H9 (cell line): ENCODE measurements at regions not wholly inside any gene's neighbourhood (a gene's known extent, or its start where the extent isn't known, plus 50 kb on each side); places are given as distances from the start of the nearest gene placed in this dataset.

Experiments used
- DNase-seq: peaks from one replicate; pipeline ENCODE4 v3.0.0-alpha.2; 2017
- H2AFZ ChIP-seq: one replicate; pipeline ENCODE4 v1.6.1; 2013; ENCODE audit warnings: mild to moderate bottlenecking, low read length, control low read depth, moderate library complexity
- H2AK5ac ChIP-seq: 2 replicates; pipeline ENCODE4 v1.6.1; 2013; ENCODE audit warnings: low read length, control low read depth, mixed read lengths; ENCODE audit not compliant: insufficient read length
- H2BK120ac ChIP-seq: one replicate; pipeline ENCODE4 v1.6.1; 2013; ENCODE audit warnings: low read depth, mild to moderate bottlenecking, low read length, control low read depth, inconsistent platforms; ENCODE audit not compliant: poor library complexity, severe bottlenecking
- H2BK12ac ChIP-seq: 2 replicates; pipeline ENCODE4 v1.6.1; 2013; ENCODE audit warnings: low read length, control low read depth, mixed read lengths, low read depth; ENCODE audit not compliant: insufficient read length
- H2BK15ac ChIP-seq: 2 replicates; pipeline ENCODE4 v1.6.1; 2013; ENCODE audit warnings: low read depth, low read length, control low read depth
- H2BK20ac ChIP-seq: one replicate; pipeline ENCODE4 v1.6.1; 2013; ENCODE audit warnings: low read depth, mild to moderate bottlenecking, low read length, control low read depth, inconsistent platforms; ENCODE audit not compliant: poor library complexity, severe bottlenecking
- H2BK5ac ChIP-seq: 2 replicates; pipeline ENCODE4 v1.6.1; 2013; ENCODE audit warnings: low read length, control low read depth, mixed read lengths; ENCODE audit not compliant: insufficient read length
- H3K14ac ChIP-seq: 2 replicates; pipeline ENCODE4 v1.6.1; 2013; ENCODE audit warnings: low read length, control low read depth; ENCODE audit not compliant: insufficient read depth
- H3K18ac ChIP-seq: 2 replicates; pipeline ENCODE4 v1.6.1; 2013; ENCODE audit warnings: low read depth, mild to moderate bottlenecking, mixed read lengths, low read length, control low read depth; ENCODE audit not compliant: insufficient read length
- H3K23ac ChIP-seq: 2 replicates; pipeline ENCODE4 v1.6.1; 2013; ENCODE audit warnings: low read length, control low read depth, mixed read lengths, low read depth; ENCODE audit not compliant: insufficient read length
- H3K23me2 ChIP-seq: 2 replicates; pipeline ENCODE4 v1.6.1; 2013; ENCODE audit warnings: low read depth, mild to moderate bottlenecking, mixed read lengths, low read length, control low read depth; ENCODE audit not compliant: insufficient read length, poor library complexity, severe bottlenecking
- H3K27ac ChIP-seq: 2 replicates; pipeline ENCODE4 v1.5.1; 2013; ENCODE audit warnings: low read length, control low read depth, mixed read lengths, low read depth; ENCODE audit not compliant: insufficient read length
- H3K27me3 ChIP-seq: 2 replicates; pipeline ENCODE4 v1.6.1; 2013; ENCODE audit warnings: low read length, control low read depth, inconsistent platforms; ENCODE audit not compliant: insufficient read depth
- H3K4ac ChIP-seq: 2 replicates; pipeline ENCODE4 v1.6.1; 2013; ENCODE audit warnings: low read depth, mild to moderate bottlenecking, control low read depth, inconsistent platforms, low read length, moderate library complexity
- H3K4me1 ChIP-seq: 2 replicates; pipeline ENCODE4 v1.6.1; 2013; ENCODE audit warnings: low read length, control low read depth, inconsistent platforms; ENCODE audit not compliant: insufficient read depth
- H3K4me2 ChIP-seq: 2 replicates; pipeline ENCODE4 v1.6.1; 2013; ENCODE audit warnings: low read length, control low read depth, mixed read lengths; ENCODE audit not compliant: insufficient read length, insufficient read depth
- H3K56ac ChIP-seq: 2 replicates; pipeline ENCODE4 v1.6.1; 2013; ENCODE audit warnings: low read depth, mild to moderate bottlenecking, mixed read lengths, low read length, control low read depth; ENCODE audit not compliant: insufficient read length
- H3K79me1 ChIP-seq: 2 replicates; pipeline ENCODE4 v1.6.1; 2013; ENCODE audit warnings: low read depth, mild to moderate bottlenecking, moderate library complexity, low read length, control low read depth, inconsistent platforms; ENCODE audit not compliant: insufficient read depth, poor library complexity, severe bottlenecking
- H3K79me2 ChIP-seq: 2 replicates; pipeline ENCODE4 v1.6.1; 2013; ENCODE audit warnings: low read length, control low read depth, inconsistent platforms; ENCODE audit not compliant: insufficient read depth
- H3K9ac ChIP-seq: 2 replicates; pipeline ENCODE4 v1.6.1; 2013; ENCODE audit warnings: low read length, control low read depth, mixed read lengths; ENCODE audit not compliant: insufficient read length; ENCODE audit errors: extremely low read depth
- H3K9me3 ChIP-seq: one replicate; pipeline ENCODE4 v1.6.1; 2013; ENCODE audit warnings: low read depth, low read length, inconsistent platforms; ENCODE audit not compliant: control insufficient read depth
- H3T11ph ChIP-seq: one replicate; pipeline ENCODE4 v1.6.1; 2013; ENCODE audit warnings: mild to moderate bottlenecking, low read length, control low read depth, inconsistent platforms
- H4K20me1 ChIP-seq: one replicate; pipeline ENCODE4 v1.6.1; 2013; ENCODE audit not compliant: control insufficient read depth, insufficient read length, insufficient read depth
- H4K5ac ChIP-seq: 2 replicates; pipeline ENCODE4 v1.6.1; 2013; ENCODE audit warnings: low read depth, mild to moderate bottlenecking, mixed read lengths, low read length, control low read depth; ENCODE audit not compliant: insufficient read length
- H4K8ac ChIP-seq: replicated peaks from 2 replicates; pipeline ENCODE4 v1.6.1; 2013; ENCODE audit warnings: low read length, control low read depth, mixed read lengths, low read depth; ENCODE audit not compliant: insufficient read length
- H4K91ac ChIP-seq: 2 replicates; pipeline ENCODE4 v1.6.1; 2013; ENCODE audit warnings: low read depth, mild to moderate bottlenecking, moderate library complexity, mixed read lengths, low read length, control low read depth; ENCODE audit not compliant: insufficient read length
- H3K27ac Mint-ChIP-seq, 3 experiments: 2 replicates in 2 of 3; 3 replicates in 1 of 3; pipeline ENCODE4 v1.8.0; 2020 to 2021; ENCODE audit warnings: mixed read lengths in 3 of 3, mild to moderate bottlenecking in 1 of 3, moderate library complexity in 1 of 3
- H3K27me3 Mint-ChIP-seq: 2 replicates; pipeline ENCODE4 v1.8.0; 2021; ENCODE audit warnings: low read depth, mild to moderate bottlenecking, moderate library complexity, mixed read lengths
- H3K36me3 Mint-ChIP-seq, 3 experiments: 2 replicates in 2 of 3; 3 replicates in 1 of 3; pipeline ENCODE4 v1.8.0; 2020 to 2021; ENCODE audit warnings: low read depth in 3 of 3, mixed read lengths in 3 of 3; ENCODE audit not compliant: insufficient read depth in 1 of 3
- H3K4me1 Mint-ChIP-seq, 2 experiments: 2 replicates each; pipeline ENCODE4 v1.8.0; 2020; ENCODE audit warnings: mixed read lengths in 2 of 2
- H3K4me3 Mint-ChIP-seq, 2 experiments: 2 replicates in 1 of 2; 3 replicates in 1 of 2; pipeline ENCODE4 v1.8.0; 2020 to 2021; ENCODE audit warnings: mild to moderate bottlenecking in 2 of 2, mixed read lengths in 2 of 2, moderate library complexity in 1 of 2
- H3K9me3 Mint-ChIP-seq, 2 experiments: 2 replicates in 1 of 2; 3 replicates in 1 of 2; pipeline ENCODE4 v1.8.0; 2020; ENCODE audit warnings: mild to moderate bottlenecking in 2 of 2, mixed read lengths in 2 of 2, moderate library complexity in 1 of 2
- CTCF ChIP-seq: fragments of 200-600 bp; sonication (generic); conservative IDR thresholded peaks from 3 replicates; pipeline ENCODE4 v1.8.0; 2021; ENCODE audit warnings: antibody characterized with exemption, mild to moderate bottlenecking
- WGBS: extraction: QIAGEN DNeasy Blood & Tissue Kit; methylation state at CpG from one replicate; pipeline ENCODE4 v1.1.7; 2013; ENCODE audit warnings: missing lambda C conversion rate, low lambda C conversion rate, mixed read lengths; ENCODE audit not compliant: insufficient read length; ENCODE audit errors: extremely low coverage; 5-methylcytosine and 5-hydroxymethylcytosine counted together

- H4K5ac ChIP-seq = no peak overlapping the region
- H4K8ac ChIP-seq = no peak overlapping the region
- TF ChIP-seq CTCF = no peak
- no peak overlapping the region for H3K9ac ChIP-seq
- H2BK5ac ChIP-seq = no peak overlapping the region
- H2BK12ac ChIP-seq = no peak overlapping the region
- no peaks in the 10 kb centered on the region for H3K9me3 Mint-ChIP-seq
- H3T11ph ChIP-seq = no peak overlapping the region
- H4K20me1 ChIP-seq = no peaks in the 10 kb centered on the region
- H3K27ac Mint-ChIP-seq = 0 out of 7 replicates have a peak overlapping the region, but pooled peaks of 1 of the 3 experiments have one; percentile 31
- H3K27ac ChIP-seq = no peak overlapping the region
- no peak overlapping the region for H3K14ac ChIP-seq
- H2AFZ ChIP-seq = no peak overlapping the region
- H3K18ac ChIP-seq = no peak overlapping the region
- H2AK5ac ChIP-seq = no peak overlapping the region
- H3K4me3 Mint-ChIP-seq = no peak overlapping the region
- no peak overlapping the region for H3K4me2 ChIP-seq
- no peak for DNase-seq
- H3K4ac ChIP-seq = no peak overlapping the region
- H3K27me3 Mint-ChIP-seq = no peaks in the 10 kb centered on the region
- H4K91ac ChIP-seq = no peak overlapping the region
- no peak overlapping the region for H2BK20ac ChIP-seq
- no peak overlapping the region for H3K23ac ChIP-seq
- H3K9me3 ChIP-seq = no peaks in the 10 kb centered on the region
- no peak overlapping the region for H2BK15ac ChIP-seq
- no peaks in the 10 kb centered on the region for H3K79me1 ChIP-seq
- H3K36me3 Mint-ChIP-seq = no peaks in the 10 kb centered on the region
- H2BK120ac ChIP-seq = no peak overlapping the region
- WGBS = no CpG with 5 or more reads among the region's 4 CpGs
- H3K23me2 ChIP-seq = peaks cover 3% of the 10 kb centered on the region
- H3K4me1 ChIP-seq = peaks cover 13% of the 10 kb centered on the region
- H3K56ac ChIP-seq = no peak overlapping the region
- no peaks in the 10 kb centered on the region for H3K27me3 ChIP-seq
- peaks cover 69 to 74% of the 10 kb centered on the region in 2 experiments for H3K4me1 Mint-ChIP-seq
- no peaks in the 10 kb centered on the region for H3K79me2 ChIP-seq
These were observed 63.1 kb upstream of the CLINT1 start for GRCh38 chr5:157922026-157922425.
